NCI-H345 (cell line): ENCODE measurements at regions not wholly inside any gene's neighbourhood (a gene's known extent, or its start where the extent isn't known, plus 50 kb on each side); places are given as distances from the start of the nearest gene placed in this dataset.
"Not testable (repeated sequence)": the region's sequence is repeated elsewhere in the genome, so short reads cannot be mapped to it uniquely, and the experiment has no call there.

Experiments used
- DNase-seq: peaks from one replicate; lab custom pipeline; 2025; lab: John Stamatoyannopoulos, UW

DNA sequence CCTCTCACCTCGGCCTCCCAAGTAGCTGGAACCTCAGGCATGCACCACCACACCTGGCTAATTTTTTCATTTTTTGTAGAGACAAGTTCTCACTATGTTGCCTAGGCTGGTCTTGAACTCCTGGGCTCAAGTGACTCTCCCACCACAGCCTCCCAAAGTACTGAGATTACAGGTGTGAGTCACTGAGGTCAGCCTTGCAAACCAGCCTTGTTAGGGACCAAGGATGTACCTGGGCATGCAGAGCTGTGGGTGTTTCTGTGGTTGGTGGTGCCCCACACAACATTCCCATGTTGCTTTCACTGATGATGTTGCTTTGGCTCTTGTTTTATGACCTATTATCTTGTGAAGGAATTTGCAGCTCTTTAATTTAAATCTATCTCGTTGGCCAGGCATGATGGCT, 54.8 kb downstream of the OTUD1 start:
- DNase-seq = no peak

DNA sequence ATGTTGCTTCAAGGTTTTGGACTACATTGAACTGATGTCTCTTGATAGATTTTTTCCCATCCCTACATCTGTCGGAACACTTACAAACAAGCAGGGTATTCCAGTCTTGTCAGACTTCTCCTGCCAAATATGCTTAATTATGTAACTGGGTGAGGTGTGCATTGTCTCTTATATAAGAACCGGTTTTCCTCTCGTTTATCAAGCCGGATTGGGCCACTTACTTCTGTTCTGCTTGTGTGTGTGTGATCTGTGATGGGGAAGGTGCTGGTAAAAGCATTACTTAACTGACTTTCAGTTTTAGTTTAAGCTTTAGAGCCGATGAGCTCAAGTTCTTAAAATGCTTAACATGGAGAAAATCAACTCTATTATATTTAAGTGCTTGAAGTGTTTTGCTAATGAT, 57.9 kb downstream of the OTUD1 start:
- no peak for DNase-seq

DNA sequence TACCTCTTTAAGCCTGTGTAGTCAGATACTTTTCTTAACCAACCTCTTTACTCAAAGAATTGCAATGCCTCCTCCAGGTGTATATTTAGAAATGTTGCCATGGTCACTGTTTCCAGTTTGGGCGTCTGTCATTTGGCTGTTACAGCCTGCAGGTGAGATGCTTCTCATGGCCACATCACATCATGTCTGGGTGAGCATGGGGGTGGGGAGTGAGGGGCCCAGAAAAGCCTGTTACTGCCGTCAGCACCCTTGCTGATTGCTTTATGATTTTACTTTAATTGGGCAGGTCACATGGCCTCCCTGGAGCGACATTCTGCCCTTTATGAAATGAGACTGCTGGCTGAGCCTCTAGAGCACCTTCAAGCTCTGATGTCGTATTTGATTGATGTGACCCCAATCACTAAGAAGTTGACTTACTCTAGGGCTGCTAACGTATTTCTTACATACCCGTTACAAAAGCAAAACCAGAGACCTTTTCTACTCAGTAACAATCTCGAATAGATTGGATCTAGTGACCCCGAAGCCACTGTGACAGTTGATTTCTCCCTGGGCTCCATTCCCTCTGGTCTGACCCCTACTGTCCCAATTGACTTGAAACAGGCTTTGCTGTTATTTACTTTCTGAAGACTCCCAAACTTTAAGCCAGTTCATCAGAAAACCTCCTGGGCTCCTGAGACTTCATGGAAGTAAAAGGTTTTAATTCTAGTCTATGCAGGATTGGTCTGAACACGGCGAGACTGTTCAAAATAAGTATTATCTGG, 60.7 kb downstream of the OTUD1 start:
- no peak for DNase-seq

- DNase-seq = no peak
Measured at GRCh38 chr10:23505797-23506465, 67.1 kb downstream of the OTUD1 start.

DNA sequence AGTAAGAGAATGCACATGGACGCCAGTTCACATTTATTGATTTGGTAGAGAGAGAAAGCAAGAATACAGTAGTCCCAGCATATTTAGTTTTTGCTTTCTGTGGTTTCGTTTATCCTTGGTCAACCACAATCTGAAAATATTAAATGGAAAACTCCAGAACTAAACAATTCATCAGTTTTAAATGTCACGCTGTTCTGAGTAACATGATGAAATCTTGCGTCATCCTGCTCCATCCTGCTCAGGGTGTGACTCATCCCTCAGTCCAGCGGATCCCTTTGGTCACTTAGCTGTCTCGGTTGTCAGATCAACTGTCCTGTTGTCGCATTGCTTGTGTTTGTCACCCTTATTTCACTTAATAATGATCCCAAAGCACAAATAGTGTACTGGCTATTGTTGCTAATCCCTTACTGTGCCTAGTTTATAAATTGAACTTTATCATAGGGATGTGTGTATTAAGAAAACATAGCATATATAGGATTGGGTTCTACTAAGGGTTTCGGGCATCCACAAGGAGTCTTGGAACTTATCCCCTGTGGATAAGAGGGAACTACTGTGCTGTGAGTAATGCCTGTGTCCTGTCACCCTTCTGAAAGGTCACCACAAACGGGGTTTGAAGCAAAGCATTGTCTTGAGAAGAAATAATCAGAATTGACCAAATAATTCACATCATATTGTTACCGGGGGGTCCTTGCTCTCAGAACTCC, 73.6 kb downstream of the OTUD1 start:
- no peak for DNase-seq

DNA sequence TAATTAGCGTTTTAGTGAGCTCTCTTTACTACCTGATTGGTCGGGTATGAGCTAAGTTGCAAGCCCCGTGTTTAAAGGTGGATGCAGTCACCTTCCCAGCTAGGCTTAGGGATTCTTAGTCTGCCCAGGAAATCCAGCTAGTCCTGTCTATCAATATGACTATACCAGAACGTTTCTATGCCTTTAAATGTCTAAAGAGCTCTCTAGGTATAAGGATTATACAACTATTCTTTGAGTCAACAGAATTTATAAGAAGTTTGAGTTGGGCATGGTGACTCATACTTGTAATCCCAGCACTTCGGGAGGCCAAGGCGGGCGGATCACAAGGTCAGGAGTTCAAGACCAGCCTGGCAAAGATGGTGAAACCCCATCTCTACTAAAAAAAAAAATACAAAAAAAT, 74.7 kb downstream of the OTUD1 start:
- not testable (repeated sequence) for DNase-seq

DNA sequence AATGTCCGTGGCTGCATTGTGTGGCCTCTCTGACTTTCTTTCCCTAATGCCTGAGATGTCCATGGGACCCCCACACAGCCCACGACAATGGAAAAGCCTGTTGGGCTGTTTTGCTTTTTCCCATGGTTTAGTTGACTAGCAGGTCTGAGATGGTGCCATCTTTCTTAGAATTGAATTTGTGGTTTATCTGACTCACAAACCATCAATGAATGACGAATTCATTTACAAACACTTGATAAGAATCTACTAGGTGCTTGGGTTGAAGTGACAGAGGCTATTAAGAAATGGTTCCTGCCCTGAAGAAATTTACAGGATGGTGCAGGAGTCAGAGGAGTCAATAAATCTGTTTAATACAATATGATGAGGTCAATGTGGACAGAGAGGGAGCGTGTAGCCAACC, 75.4 kb downstream of the OTUD1 start:
- no peak for DNase-seq

- DNase-seq = no peak
Measured at GRCh38 chr10:23516530-23516929, 77.7 kb downstream of the OTUD1 start.

DNA sequence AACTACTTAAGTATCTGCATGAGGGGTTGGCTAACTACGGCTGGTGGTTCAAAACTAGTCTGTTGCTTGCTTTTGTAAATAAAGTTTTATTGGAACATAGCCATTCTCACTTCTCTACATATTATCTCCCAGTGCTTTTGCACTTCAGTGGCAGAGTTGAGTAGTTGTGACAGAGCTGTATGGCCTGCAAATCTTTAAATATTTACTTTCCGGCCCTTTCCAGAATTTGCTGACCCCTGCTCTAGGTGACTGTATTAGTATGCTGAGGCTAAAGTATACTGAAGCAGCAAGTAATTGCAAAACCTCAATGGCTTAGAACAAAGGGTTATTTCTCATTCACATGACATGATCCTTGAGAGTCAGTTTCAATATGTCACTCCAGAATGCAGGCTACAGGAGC, 78.3 kb downstream of the OTUD1 start:
- DNase-seq = no peak

- DNase-seq = no peak
Measured at GRCh38 chr10:23521735-23522134, 82.9 kb downstream of the OTUD1 start.

GRCh38 chr10:23522345-23522744, 83.5 kb downstream of the OTUD1 start:
- no peak for DNase-seq

DNA sequence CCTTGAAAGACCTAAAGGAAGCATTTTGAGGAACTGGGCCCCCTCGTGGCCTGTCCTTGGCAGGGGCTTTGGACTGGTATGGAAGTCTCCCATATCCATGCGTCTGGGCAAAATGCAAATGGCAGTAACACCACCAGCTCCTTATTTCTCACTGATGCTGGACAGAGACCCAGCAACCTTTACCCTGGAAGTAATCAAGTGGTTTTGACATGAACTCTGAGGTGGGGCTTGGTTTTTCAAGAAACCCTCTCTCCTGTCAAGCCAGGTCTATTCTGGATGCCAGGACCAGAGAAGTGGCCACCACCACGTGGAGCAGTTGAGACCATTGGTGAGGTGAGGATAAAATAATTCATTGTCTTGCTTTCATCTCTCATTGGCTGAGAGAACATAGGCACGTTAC, 84.4 kb downstream of the OTUD1 start:
- no peak for DNase-seq

- DNase-seq = no peak
Measured at GRCh38 chr10:23525406-23525805, 86.5 kb downstream of the OTUD1 start.

- no peak for DNase-seq
Measured at GRCh38 chr10:23528419-23528818, 89.5 kb downstream of the OTUD1 start.

- no peak for DNase-seq
Measured at GRCh38 chr10:23529625-23530024, 90.8 kb downstream of the OTUD1 start.

GRCh38 chr10:23530079-23530478, 91.2 kb downstream of the OTUD1 start:
- DNase-seq = no peak

DNA sequence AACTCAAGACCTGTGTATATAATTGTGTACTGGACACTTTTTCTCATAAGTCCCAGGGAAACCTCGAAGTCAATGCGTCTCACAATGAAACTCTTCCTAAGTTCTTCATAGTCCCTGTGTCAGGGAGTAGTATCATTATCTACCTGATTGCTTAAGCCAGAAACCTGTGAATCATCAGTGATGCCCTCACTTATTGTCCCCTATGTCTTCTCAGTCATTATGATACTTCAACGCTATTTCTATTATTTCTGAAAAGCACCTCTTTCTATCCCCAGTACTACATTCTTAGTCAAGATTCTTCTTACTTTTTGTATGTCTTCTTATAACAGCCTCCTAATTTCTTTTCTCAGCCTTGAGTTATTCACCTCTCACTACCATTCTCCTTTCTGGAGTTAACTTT, 94.3 kb downstream of the OTUD1 start:
- DNase-seq = no peak

DNA sequence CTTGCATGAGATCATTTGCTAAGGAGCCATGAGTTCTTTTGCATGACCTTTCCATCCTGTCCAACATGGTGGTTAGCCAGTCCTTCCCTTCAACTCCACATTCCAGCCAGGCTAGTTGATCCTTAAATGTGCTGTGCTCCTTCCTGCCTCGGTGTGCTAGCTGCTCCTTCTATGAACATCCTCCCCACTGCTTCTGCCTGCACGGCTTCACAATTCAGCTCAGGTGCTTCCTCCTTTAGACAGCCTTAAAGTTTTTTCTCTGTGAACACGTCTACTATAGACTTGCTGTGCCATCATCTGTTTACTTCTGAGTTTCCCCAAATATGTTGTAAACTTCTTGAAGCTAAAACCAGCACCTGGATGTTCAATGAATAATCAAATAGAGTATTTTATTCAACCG, 95.5 kb downstream of the OTUD1 start:
- no peak for DNase-seq

DNA sequence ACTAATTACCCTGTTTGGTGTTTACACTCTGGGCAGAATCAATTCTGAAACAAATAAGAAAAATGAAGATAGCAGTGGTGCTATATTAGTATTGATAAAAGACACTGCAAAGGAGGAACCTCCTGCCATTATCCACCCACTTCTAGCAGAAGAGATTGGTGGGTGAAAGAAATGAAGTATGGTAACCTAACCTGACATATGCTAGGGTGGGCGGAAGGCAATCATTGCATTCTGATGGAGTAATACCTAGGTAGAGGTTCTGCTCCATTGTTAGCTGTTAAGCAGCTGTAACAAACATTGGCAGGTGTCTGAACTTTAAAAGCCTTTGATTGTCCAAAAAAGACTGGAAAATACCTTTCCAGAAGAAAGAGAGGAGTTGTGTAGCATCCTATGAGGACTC, 95.9 kb downstream of the OTUD1 start:
- DNase-seq = no peak

DNA sequence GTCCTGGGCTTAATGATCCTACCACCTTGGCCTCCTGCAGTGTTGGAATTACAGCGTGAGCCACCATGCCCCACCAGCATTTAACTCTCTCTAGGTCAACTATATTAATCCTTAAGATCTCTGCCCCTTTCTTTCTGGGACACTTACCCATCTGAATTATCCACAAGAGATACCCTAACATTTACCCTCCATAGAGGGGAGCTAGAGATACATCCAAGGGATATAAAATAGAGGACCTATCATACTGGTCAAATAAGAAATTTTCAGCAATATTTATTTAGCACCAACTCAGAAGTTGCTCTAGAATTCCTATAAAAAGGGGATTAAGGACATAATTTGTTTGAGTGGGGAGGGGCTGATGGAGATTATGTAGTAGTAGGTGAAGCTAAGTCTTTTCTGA, 96.5 kb downstream of the OTUD1 start:
- no peak for DNase-seq

DNA sequence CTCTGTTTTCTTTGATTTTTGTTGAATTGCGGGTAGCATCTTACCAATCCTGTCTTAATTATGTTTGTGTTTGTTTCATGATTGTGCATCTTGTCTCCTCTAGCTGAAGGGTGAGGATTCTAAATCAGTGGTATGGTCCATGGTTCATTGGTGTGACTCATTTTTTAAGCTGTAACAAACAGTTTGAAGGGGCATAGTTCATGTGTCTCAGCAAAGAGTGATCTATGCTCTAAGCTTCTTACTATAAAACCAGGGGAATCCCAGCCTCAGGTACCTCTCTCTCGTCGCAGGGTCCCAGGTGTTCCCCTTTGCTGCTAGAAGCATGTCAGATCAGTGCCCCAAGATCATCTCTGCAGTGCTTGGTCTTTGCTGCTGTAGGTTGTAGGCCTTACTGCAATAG, 100.1 kb downstream of the OTUD1 start:
- no peak for DNase-seq

GRCh38 chr10:23540401-23541030, 101.6 kb downstream of the OTUD1 start:
- DNase-seq = no peak
